Stimulated activated CD8-positive, alpha-beta memory T cell treated with anti-CD3 and anti-CD28 coated beads, Interleukin-12 subunit alpha, Interleukin-12 subunit beta, amount 100 ng/mL, for 24 hours (primary cell): ENCODE measurements at regions not wholly inside any gene's neighbourhood (a gene's known extent, or its start where the extent isn't known, plus 50 kb on each side); places are given as distances from the start of the nearest gene placed in this dataset.

Experiments
- DNase-seq: peaks from one replicate; pipeline ENCODE4 v3.0.0-alpha.2; 2020; ENCODE audit errors: extremely low read depth

DNA sequence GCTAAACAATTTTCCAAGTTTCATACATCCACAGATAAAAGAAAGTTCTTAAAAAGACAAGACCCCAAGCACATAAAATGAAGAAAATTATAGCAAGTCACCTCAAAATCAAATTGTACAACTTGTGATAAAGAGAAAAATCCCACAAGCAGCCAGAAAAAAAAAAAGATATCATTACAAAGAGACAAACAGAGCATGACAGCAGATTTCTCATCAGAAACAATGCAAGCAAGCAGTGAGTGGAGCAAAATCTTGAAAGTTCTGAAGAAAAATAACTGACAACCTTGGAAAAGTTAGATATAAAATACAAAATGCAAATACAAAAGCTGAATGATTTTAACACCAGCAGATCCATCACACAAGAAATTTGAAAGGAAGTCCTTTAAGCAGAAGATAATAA lies 194.5 kb upstream of the SOX5 start:
- DNase-seq = no peak

DNA sequence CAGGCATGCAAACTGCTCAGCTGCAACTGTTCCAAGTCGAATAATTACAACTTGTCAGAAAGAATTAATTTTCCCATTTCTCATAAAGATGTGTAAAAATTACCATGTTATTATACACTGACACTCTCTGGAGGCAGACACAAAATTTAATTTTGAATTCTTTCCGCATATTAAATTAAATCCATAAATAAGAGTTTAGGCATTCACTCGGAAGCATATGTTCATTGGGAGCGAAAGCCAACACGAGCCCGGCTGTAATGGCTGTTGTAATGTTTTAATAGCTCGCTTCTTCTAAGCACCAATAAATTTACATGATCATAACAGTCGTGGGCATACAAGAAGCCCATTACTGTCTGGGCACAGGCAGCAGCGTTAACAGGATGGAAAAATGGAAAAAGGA lies 189.6 kb upstream of the SOX5 start:
- no peak for DNase-seq

DNA sequence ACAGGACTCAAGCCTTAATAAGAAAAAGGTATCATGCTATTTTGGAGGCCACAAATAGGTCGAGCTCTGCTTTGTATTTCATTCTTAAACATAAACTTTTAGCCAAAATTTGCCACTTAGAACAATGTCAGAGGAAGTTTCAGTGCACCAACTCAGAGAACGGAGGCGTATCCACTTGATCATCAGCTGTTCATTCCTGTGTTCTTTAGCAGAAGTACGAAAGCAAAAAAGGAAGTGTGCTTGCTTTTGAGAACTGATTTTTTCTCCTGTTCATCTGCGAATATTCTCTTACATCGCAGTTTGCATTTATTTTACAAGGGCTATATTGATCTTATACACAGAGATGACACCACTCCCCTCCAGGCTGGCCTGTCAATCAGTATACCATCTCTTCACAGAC lies 188.6 kb upstream of the SOX5 start:
- DNase-seq = no peak

DNA sequence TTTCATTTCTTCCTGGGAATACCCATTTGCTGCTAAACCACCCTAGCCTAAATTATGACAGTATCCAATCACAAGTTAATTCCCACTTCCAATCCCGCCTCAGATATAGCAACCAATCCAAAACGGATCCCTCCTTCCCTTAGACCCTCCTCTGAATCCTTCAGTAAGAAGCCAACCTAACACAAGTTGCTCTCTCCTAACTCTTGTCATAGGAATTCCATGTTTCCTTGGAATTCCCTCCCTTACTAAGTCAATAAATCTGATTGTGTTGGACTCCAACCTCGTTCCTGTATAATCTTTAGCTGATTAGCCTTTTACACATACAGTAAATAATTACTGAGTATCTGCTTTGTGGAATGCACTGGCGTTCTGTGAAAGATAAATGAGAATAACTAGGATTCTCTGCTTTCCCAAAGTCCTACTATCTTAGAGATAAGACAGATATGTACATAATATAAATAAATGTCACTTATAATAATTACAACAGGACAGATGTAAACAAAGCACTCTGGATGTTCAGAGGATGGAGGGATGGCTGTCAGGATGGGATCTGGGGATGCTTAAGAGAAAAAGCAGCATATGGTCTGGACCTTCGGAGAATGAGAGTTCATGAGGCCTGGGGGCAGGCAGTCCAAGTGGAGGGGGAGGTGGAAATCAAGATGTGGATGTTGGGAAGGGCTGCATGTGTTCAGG lies 185.8 kb upstream of the SOX5 start:
- DNase-seq = no peak

DNA sequence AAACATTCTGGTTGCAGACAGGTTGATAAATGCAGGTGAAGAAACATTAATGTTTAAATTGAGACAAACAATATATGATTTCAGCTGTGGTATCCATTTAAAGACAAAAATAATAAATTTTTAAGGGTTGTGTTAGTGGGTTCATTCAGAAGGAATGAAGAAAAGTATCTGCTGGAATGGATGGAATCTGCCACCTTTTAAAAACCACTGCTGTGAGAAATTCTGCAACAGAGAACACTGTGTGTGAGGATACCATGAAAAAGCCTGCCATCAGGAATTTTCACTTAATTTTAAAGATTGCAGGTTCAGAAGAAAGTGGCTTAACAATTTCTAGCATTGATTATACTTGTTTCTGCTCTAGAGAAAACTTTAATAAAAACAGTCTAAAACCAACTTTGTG lies 184.6 kb upstream of the SOX5 start:
- no peak for DNase-seq

DNA sequence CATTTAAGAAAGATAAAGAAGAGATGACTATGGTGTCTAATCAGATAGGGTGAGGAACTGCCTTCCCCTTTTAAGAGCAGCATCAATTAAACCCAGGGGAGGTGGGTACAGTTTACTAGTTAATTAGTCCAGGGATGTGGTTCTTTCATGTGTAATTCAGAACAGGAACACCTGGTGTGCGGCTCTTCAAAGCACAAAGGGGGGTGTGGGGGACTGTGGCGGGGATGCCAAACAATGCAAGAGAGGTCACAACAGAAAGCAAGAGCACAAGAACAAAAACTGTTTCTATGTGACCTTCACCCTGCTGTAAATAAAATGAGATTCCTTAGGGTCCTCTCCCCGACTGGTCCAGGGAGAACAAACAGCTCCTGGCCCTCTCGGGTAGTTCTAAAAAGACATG lies 183.9 kb upstream of the SOX5 start:
- no peak for DNase-seq

DNA sequence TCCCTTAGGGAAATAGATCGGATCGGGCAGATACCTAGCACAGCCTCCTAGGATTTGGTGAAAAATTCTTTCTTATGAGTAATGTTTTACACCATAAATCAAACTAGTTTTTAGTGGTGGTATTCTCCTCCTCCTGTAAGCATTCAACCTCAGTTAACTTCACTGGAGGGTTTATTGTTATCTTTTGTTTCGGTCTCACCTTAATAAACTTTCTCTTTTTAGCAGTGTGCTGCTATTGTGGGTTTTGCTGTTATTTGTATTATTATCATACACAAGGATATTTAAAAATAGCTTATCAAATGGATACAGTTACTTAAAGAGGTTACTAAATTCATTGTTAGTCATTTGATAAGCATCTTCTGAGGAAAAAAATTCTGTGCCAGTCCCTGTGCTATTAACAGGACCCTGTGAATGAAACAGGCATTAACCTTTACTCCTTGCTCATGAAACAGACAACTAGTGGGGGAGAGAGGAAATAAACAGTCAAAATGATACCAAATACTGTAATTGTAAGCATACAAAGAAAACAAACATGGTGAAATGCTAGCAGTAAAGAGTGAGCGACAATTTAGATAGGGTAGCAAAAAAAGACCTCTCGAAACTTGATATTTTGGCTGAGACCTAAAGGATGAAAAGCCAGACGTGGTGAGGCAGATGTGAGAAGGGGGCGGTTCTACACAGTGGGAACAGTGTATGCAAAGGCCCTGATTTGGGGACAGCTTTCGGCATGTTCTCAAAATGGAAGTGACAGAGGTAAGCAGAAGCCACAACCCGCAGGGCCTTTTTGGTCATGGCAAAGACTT lies 178.7 kb upstream of the SOX5 start:
- no peak for DNase-seq

DNA sequence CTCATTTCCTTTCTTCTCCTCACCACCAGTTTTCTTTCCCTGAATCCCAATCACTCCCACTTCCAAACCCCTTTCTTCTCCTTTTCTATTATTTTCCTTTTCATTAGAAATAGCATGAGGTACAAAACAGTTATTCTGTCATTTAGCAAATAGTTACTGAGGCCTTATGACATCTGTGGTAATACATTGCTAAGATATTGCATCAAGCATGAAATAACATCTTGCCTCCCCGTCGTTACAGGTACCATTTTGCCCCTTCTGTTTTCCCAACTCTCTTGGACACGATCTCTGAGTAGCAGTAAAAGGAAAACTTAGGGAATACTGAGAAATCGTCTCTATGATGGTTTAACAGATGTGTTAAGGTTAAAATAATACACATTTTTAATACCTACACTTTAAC lies 175.8 kb upstream of the SOX5 start:
- no peak for DNase-seq

DNA sequence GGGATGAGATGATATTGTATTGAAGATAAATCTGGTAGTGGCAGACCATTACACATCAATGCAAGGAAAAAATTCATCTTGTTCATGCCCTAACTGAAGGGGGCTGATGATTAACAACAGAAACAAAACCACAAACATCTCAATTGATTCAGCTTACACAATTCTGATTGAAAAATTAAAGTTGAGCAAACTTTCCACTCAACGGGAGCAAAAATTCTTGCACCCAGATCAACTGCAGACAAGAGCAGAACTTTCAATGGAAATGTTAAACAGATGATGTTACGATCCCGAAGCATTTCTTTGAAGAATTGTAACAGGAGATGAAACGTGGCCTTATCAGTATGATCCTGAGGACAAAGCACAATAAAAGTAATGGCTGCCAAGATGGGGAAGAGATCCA lies 172.4 kb upstream of the SOX5 start:
- DNase-seq = no peak

DNA sequence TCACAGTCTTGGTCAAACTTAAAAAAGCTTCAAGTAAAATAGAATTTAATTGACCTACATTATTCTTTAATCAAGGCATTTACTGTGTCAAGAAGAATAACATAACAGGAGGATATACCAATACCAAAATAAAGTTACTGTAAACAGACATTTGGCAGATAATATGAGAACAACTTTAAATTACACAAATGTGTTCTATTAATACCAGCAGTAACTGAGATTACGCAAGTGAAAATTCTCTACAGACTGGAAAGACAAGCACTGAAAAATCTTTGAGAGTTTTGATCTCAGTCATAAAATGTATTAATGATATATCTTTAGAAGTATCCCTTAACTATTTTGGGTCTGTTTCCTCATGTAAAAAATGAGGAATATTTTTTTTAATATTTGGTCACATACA lies 169.2 kb upstream of the SOX5 start:
- no peak for DNase-seq

DNA sequence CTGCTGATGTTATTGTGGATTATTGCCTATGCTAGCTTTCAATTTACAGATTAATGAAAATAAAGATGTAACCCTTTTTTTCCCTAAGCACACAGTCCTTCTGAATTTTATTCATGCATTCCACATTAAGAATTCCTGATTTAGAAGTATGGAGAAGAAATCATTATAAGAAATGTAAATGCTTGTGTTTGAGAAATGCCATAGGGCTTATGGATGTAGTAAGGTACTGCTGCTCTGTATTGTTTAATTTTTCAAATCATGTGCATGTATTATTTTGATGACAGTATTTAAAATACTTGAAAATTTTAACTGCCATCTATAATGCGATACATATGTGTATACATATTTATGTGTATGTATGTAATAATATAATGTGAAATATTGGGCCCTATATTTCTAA lies 167.1 kb upstream of the SOX5 start:
- no peak for DNase-seq

DNA sequence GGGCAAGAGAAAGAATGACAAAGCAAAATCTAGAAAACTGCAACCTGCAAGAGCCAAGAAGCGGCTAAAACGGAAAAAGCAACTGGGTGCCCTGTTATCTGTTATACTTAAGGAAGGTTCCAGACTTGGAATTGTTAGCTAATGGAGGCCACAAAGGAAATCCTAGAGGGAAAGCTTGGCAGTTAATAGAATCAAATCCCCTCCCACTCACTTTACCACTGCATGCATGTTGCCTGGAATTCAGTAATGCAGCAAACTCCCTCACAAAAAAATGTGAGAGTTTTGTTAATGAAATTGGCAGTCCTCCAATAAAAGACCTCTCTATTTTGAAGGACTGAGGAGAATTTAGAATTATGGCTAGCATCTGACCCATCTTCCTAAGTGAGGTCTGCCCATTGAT lies 164.2 kb upstream of the SOX5 start:
- DNase-seq = no peak

DNA sequence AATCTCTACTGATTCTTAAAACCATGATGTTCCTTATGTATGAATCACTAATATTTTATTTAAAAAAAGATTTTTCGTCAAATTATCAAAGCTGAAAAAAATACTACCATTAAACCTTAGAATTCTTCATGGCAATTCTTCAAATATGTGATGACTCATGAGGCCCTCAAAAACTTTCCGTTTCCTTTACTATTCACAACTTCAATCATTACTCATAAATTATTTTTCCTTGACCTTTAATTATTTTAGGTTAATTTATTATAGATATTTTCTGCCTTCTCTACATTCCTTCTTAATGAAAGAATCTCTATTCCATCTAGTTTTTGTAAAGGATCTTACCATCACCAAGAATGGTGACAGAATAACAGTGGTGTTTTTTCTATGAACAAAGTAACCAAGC lies 162.1 kb upstream of the SOX5 start:
- no peak for DNase-seq

DNA sequence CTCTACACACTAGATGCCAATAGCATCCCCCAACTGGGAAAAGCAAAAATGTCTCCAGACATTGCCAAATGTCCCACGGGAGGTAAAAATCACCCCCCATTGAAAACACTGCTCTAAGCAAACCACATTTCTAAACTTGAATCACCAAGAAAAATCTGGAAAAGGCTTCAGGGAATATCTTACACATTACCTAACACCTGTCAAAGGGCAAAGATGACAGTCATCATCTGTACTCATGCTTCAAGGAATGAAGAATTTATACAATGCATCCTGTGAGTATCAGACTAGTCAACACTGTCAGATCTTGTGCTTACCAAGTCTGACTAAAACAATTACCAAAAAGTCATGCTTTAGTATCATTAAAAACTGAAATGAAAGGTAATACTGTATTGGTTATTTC lies 161.6 kb upstream of the SOX5 start:
- DNase-seq = no peak

DNA sequence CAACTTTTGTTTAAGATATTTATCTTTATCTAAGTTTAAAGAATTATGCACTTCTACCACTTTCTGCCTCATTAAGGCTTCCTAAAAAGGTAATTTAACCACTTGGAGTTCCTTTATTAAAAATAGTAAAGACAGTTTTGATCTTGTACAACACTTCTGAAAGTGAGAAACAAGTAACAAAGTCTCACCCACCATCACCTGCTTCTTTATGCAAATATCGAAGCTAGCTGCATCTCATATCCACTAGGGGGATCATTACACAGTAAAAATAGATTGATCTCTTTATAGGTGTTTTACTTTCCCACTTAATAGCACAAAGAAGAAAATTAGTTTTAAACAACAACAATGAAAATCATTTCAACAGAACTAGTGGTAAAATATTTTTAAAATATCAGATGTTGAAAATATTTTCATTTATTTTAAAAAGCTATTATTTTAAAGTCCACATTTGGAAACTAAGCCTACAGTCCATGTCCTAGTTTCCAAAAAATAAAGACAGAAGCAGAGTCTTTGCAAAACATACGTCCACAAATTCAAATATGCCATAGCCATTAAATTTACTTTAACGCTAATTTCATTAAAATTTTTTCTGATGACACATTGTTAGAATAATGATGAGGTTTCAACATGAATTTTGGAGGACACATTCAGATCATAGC lies 160.0 kb upstream of the SOX5 start:
- DNase-seq = no peak

DNA sequence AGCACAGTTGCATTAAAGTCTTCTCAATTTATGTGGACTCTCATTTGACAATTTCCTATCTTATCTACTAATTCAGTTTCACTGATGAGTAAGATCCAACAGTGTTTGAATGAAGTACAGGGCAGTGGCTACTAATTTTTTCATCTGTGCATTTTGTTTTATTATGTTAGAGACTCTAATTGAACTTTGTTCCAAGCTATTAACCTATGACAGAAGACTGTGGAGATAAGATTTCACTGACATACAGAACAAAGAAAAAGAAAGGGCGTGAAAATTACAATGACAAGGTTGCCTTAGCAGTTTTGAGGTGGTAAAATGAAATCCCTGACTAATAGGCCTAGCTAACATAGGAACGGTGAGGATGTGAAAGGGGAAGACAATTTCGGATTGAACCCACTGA lies 153.2 kb upstream of the SOX5 start:
- DNase-seq = no peak

DNA sequence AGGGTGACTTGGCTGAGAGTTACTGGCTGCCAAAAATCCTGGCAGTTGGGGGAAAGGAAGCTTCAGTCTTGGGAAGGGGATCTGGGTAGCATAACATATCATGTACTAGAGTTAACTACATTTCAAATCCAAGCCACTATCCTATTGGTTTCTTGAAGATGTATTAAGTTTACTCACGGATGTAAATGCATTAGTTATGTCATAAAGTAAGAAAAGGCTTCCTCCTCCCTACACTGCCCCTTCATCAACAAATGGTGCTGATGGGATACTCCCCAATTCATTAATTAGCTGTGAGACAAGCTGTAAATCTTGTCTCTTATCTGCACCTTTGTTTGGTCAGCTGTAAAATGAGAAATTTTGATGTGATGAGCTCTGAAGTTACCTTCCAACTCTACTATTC lies 150.1 kb upstream of the SOX5 start:
- DNase-seq = no peak

DNA sequence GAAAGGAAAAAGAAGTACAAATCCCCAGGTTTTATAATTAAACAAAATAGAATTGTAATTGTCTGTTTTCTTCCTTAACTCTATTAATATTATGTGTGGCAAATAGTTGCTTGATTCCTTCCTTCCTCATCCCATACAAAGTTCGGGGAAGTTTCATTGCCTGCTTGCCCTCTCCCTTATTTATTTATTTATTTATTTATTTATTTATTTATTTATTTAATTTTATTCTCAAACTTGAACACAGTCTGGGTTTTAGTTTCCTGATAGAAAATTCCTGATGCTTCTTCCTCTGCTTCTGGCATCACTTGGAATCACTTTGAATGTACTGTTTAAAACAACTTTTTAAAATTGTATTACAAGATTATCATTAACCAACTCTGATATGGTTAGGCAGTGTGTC lies 145.8 kb upstream of the SOX5 start:
- no peak for DNase-seq

DNA sequence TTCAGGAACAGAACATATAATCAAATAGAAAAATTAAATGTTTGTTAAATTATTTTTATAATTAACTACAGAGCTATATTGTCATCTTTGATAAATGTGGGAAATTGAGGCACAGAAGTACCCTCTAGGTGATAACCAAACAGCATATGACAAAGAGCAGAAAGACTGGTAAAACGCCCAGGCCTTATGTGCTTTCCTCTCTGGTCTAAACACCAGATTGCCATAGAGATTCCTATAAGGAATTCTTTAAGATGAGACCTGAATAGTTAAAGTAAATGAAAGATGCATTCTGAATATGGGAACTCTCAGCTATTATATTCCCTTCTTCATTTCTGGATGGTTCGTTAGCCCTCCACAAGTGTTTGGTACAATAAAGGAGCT lies 140.0 kb upstream of the SOX5 start:
- DNase-seq = no peak

DNA sequence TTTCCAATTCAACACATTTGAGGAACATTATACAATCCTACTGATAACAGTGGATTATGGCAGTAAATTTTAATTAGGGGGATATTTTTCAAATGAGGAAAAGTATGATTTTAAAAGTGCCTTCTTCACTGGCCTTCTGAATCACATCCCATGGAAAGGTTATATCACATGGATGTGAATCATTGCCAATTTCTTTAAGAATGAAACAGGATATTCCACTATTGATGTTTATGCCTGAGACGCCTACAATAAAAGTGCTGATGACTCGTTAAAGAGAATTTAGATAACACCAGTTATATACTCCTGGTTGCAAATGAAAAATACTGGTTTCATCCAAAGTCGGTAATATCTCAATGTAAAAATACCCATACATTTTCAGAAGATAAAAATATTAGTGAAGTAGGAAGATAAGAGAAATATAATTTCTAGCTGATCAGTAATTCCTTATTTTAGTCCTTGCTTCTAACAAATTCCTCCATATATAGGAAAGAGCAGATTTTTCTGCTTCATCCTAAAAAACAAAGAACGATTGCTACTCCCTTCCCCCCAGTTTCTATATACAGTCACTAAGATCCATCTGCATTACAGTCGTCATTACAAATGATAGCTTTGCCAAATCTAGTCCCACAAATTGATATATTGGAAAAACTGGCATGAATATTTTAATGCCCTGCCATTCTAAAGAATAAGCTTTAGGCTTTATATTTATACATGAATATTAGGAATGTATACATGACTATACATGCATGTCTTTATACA lies 139.5 kb upstream of the SOX5 start:
- no peak for DNase-seq

DNA sequence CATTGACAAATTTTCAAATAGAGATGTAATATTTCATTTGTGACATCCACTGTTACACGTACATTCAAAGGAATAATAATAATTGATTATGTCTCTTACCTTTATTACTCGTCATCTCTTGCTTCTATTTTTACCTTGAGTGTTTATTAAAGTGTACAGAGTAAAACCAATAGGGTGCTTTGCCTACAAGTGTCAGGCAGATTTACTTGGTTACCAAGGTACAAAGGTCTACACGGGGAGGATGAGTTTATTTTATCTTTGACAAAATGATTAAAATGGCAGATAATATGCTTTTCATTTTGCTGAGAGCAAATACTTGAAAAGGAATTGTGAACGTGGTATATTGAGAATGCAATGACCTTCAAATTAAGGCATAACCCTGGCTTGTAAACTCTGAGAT lies 137.8 kb upstream of the SOX5 start:
- no peak for DNase-seq

DNA sequence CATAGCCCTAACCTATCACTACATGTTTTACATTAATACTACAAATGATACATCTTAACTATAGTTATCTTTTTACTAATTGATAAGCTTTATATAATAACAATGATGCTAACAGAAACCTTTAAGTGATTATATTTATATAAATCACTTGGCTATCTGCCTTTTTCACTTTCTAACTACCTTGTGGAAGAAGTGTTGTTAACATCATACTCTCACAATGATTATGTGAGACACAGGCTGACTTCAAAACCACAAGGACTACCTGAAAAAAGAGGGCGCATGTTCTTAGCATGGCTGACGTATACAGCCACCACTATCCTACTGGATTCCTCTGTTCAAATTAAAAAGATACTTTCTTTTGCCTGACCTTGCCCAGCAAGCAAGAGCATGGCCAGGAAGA lies 135.3 kb upstream of the SOX5 start:
- no peak for DNase-seq

DNA sequence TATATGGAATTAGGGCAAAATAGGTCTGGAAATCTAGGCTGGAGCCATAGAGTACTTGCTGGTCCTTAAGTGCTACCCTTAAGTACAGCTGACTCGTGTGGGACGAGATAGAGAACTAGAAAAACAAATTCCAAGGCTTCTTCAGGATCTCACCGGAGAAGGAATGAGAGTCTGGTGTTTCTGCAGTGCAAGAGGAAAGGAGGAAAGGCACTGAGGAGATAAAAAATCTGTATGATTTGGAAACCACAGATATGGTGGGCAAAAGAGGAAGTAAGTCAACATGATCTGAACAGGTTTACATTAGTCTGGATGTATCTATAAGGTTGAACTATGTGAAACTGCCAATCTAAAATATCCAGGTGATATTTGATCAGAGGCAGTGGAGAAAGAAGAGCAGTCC lies 134.4 kb upstream of the SOX5 start:
- no peak for DNase-seq
